Hepatocyte (in vitro differentiated cells): ENCODE measurements at regions not wholly inside any gene's neighbourhood (a gene's known extent, or its start where the extent isn't known, plus 50 kb on each side); places are given as distances from the start of the nearest gene placed in this dataset.

Experiments
- DNase-seq: peaks from one replicate; pipeline ENCODE4 v3.0.0-alpha.2; 2016; ENCODE audit warnings: low spot score
- H2AFZ ChIP-seq: fragments of 200-600 bp; sonication (generic); 2 replicates; pipeline ENCODE4 v1.6.0; 2016; ENCODE audit warnings: antibody characterized with exemption, mild to moderate bottlenecking
- H3K27ac ChIP-seq: fragments of 200-600 bp; sonication (generic); 2 replicates; pipeline ENCODE4 v1.5.1; 2016; ENCODE audit warnings: mild to moderate bottlenecking
- H3K27me3 ChIP-seq: fragments of 200-600 bp; sonication (generic); 2 replicates; pipeline ENCODE4 v1.6.1; 2016
- H3K36me3 ChIP-seq: fragments of 200-600 bp; sonication (generic); replicated peaks from 2 replicates; pipeline ENCODE4 v1.5.1; 2016; ENCODE audit warnings: low read depth; ENCODE audit not compliant: insufficient read depth
- H3K4me1 ChIP-seq: fragments of 200-600 bp; sonication (generic); 2 replicates; pipeline ENCODE4 v1.5.1; 2016; ENCODE audit warnings: mild to moderate bottlenecking, moderate library complexity; ENCODE audit not compliant: insufficient read depth
- H3K4me2 ChIP-seq: fragments of 200-600 bp; sonication (generic); 2 replicates; pipeline ENCODE4 v1.6.0; 2016
- H3K4me3 ChIP-seq: fragments of 200-600 bp; sonication (generic); 2 replicates; pipeline ENCODE4 v1.5.1; 2016; ENCODE audit warnings: mild to moderate bottlenecking
- H3K79me2 ChIP-seq: fragments of 200-600 bp; sonication (generic); 2 replicates; pipeline ENCODE4 v1.6.0; 2017; ENCODE audit warnings: mild to moderate bottlenecking
- H3K9me2 ChIP-seq: fragments of 200-600 bp; sonication (generic); replicated peaks from 2 replicates; pipeline ENCODE4 v1.6.0; 2017; ENCODE audit warnings: mild to moderate bottlenecking; ENCODE audit not compliant: insufficient read depth
- H3K9me3 ChIP-seq: fragments of 200-600 bp; sonication (generic); 2 replicates; pipeline ENCODE4 v1.5.1; 2016; ENCODE audit warnings: low read depth, mild to moderate bottlenecking
- H4K20me1 ChIP-seq: fragments of 200-600 bp; sonication (generic); 2 replicates; pipeline ENCODE4 v1.6.0; 2016; ENCODE audit warnings: mild to moderate bottlenecking; ENCODE audit not compliant: insufficient read depth, poor library complexity, severe bottlenecking
- CTCF ChIP-seq: fragments of 200-600 bp; sonication (generic); IDR thresholded peaks from 2 replicates; pipeline ENCODE4 v1.5.1; 2016; ENCODE audit warnings: antibody characterized with exemption, mild to moderate bottlenecking; ENCODE audit not compliant: poor library complexity
- EZH2 ChIP-seq: fragments of 200-600 bp; sonication (generic); IDR thresholded peaks from 2 replicates; pipeline ENCODE4 v1.6.1; 2016; ENCODE audit warnings: antibody characterized with exemption, mild to moderate bottlenecking, borderline replicate concordance
- EZH2phosphoT487 ChIP-seq: fragments of 200-600 bp; sonication (generic); IDR thresholded peaks from one replicate; pipeline ENCODE4 v1.6.1; 2018; ENCODE audit warnings: antibody characterized with exemption, mild to moderate bottlenecking, low read depth, moderate library complexity; ENCODE audit not compliant: unreplicated experiment, severe bottlenecking
- WGBS: methylation state at CpG from one replicate; pipeline ENCODE4 v1.1.6; 2016; ENCODE audit warnings: low lambda C conversion rate; ENCODE audit errors: missing lambda C conversion rate; 5-methylcytosine and 5-hydroxymethylcytosine counted together

- Histone ChIP-seq H3K9me3 (no peaks in the 10 kb centered on the region), H3K4me3 (no peak overlapping the region), H3K9me2 (no peaks in the 10 kb centered on the region), H2AFZ (no peak overlapping the region), H3K4me1 (peaks cover 52% of the 10 kb centered on the region), H3K36me3 (no peaks in the 10 kb centered on the region), H4K20me1 (no peaks in the 10 kb centered on the region), H3K4me2 (peak overlapping the region; percentile 30), H3K27ac (peak overlapping the region; percentile 79), H3K79me2 (no peaks in the 10 kb centered on the region), H3K27me3 (no peaks in the 10 kb centered on the region)
- TF ChIP-seq EZH2 (no peak), EZH2phosphoT487 (no peak), CTCF (no peak)
- WGBS = 44% methylated on average over 6 of the region's 6 CpGs
- no peak for DNase-seq
Measured at GRCh38 chr12:4014858-4015224, 141.6 kb upstream of the PARP11 start.

- no peak for DNase-seq
- 94% methylated on average over 2 of the region's 2 CpGs for WGBS
- Histone ChIP-seq H4K20me1 (no peaks in the 10 kb centered on the region), H3K4me2 (no peak overlapping the region), H3K9me2 (no peaks in the 10 kb centered on the region), H3K9me3 (no peaks in the 10 kb centered on the region), H3K27me3 (no peaks in the 10 kb centered on the region), H3K36me3 (no peaks in the 10 kb centered on the region), H3K79me2 (no peaks in the 10 kb centered on the region), H3K4me1 (peaks cover 52% of the 10 kb centered on the region), H3K27ac (peak overlapping the region; percentile 79), H3K4me3 (no peak overlapping the region), H2AFZ (no peak overlapping the region)
- no peak for TF ChIP-seq EZH2
- TF ChIP-seq CTCF = no peak
- no peak for TF ChIP-seq EZH2phosphoT487
Measured at GRCh38 chr12:4014444-4014843, 141.2 kb upstream of the PARP11 start.

GRCh38 chr12:4012977-4013968 is 140.1 kb upstream of the PARP11 start:
- Histone ChIP-seq H3K9me2 (no peaks in the 10 kb centered on the region), H3K9me3 (no peaks in the 10 kb centered on the region), H3K4me1 (peaks cover 52% of the 10 kb centered on the region), H4K20me1 (no peaks in the 10 kb centered on the region), H3K27ac (peak overlapping the region; percentile 79), H2AFZ (no peak overlapping the region), H3K27me3 (no peaks in the 10 kb centered on the region), H3K4me2 (no peak overlapping the region), H3K79me2 (no peaks in the 10 kb centered on the region), H3K4me3 (no peak overlapping the region), H3K36me3 (no peaks in the 10 kb centered on the region)
- no peak for DNase-seq
- TF ChIP-seq EZH2phosphoT487 = no peak
- TF ChIP-seq CTCF = no peak
- no peak for TF ChIP-seq EZH2
- WGBS = 77% methylated on average over 5 of the region's 5 CpGs
